ENCODE measurements at regions not wholly inside any gene's neighbourhood (a gene's known extent, or its start where the extent isn't known, plus 50 kb on each side); places are given as distances from the start of the nearest gene placed in this dataset.

DNA sequence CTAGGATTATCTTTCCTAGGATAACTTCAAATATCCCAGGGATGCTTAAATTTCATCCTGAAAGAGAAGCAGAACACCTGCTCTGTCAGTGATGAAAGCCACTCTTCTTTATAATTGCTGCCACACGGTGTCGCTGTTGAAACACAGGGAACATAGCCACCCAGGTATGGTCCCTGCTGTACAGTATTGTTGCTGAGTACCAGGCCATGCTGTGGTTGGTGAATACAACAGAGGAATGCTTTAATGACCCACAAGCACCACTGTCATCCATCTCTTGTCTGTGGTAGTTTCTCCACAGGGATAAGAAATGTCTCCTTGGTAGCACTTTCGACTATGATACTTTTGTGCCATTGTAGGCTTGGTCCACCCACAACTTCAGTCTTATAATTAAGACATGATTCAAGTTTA, 70.6 kb upstream of the STARD3NL start (continued):
- TF ChIP-seq, protein P1, sequence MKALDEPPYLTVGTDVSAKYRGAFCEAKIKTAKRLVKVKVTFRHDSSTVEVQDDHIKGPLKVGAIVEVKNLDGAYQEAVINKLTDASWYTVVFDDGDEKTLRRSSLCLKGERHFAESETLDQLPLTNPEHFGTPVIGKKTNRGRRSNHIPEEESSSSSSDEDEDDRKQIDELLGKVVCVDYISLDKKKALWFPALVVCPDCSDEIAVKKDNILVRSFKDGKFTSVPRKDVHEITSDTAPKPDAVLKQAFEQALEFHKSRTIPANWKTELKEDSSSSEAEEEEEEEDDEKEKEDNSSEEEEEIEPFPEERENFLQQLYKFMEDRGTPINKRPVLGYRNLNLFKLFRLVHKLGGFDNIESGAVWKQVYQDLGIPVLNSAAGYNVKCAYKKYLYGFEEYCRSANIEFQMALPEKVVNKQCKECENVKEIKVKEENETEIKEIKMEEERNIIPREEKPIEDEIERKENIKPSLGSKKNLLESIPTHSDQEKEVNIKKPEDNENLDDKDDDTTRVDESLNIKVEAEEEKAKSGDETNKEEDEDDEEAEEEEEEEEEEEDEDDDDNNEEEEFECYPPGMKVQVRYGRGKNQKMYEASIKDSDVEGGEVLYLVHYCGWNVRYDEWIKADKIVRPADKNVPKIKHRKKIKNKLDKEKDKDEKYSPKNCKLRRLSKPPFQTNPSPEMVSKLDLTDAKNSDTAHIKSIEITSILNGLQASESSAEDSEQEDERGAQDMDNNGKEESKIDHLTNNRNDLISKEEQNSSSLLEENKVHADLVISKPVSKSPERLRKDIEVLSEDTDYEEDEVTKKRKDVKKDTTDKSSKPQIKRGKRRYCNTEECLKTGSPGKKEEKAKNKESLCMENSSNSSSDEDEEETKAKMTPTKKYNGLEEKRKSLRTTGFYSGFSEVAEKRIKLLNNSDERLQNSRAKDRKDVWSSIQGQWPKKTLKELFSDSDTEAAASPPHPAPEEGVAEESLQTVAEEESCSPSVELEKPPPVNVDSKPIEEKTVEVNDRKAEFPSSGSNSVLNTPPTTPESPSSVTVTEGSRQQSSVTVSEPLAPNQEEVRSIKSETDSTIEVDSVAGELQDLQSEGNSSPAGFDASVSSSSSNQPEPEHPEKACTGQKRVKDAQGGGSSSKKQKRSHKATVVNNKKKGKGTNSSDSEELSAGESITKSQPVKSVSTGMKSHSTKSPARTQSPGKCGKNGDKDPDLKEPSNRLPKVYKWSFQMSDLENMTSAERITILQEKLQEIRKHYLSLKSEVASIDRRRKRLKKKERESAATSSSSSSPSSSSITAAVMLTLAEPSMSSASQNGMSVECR (CRISPR knock-in tag; IDR thresholded peaks at IDR 0.05), result no peak
- no peak for TF ChIP-seq ZFX (CRISPR knock-in tag; IDR thresholded peaks at IDR 0.05)
- TF ChIP-seq, protein P2, sequence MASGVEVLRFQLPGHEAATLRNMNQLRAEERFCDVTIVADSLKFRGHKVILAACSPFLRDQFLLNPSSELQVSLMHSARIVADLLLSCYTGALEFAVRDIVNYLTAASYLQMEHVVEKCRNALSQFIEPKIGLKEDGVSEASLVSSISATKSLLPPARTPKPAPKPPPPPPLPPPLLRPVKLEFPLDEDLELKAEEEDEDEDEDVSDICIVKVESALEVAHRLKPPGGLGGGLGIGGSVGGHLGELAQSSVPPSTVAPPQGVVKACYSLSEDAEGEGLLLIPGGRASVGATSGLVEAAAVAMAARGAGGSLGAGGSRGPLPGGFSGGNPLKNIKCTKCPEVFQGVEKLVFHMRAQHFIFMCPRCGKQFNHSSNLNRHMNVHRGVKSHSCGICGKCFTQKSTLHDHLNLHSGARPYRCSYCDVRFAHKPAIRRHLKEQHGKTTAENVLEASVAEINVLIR (CRISPR knock-in tag; IDR thresholded peaks at IDR 0.05), result no peak
- TF ChIP-seq, protein P3, sequence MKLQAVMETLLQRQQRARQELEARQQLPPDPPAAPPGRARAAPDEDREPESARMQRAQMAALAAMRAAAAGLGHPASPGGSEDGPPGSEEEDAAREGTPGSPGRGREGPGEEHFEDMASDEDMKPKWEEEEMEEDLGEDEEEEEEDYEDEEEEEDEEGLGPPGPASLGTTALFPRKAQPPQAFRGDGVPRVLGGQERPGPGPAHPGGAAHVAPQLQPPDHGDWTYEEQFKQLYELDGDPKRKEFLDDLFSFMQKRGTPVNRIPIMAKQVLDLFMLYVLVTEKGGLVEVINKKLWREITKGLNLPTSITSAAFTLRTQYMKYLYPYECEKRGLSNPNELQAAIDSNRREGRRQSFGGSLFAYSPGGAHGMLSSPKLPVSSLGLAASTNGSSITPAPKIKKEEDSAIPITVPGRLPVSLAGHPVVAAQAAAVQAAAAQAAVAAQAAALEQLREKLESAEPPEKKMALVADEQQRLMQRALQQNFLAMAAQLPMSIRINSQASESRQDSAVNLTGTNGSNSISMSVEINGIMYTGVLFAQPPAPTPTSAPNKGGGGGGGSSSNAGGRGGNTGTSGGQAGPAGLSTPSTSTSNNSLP (IDR thresholded peaks at IDR 0.05; ENCODE audit: borderline replicate concordance, low read depth, low read length), result no peak
- TF ChIP-seq, protein P4, sequence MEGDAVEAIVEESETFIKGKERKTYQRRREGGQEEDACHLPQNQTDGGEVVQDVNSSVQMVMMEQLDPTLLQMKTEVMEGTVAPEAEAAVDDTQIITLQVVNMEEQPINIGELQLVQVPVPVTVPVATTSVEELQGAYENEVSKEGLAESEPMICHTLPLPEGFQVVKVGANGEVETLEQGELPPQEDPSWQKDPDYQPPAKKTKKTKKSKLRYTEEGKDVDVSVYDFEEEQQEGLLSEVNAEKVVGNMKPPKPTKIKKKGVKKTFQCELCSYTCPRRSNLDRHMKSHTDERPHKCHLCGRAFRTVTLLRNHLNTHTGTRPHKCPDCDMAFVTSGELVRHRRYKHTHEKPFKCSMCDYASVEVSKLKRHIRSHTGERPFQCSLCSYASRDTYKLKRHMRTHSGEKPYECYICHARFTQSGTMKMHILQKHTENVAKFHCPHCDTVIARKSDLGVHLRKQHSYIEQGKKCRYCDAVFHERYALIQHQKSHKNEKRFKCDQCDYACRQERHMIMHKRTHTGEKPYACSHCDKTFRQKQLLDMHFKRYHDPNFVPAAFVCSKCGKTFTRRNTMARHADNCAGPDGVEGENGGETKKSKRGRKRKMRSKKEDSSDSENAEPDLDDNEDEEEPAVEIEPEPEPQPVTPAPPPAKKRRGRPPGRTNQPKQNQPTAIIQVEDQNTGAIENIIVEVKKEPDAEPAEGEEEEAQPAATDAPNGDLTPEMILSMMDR (IDR thresholded peaks at IDR 0.05 in 2 of 3, conservative IDR thresholded peaks at IDR 0.05 in 1 of 3; ENCODE audit: insufficient read depth in 2 of 3, low read depth in 1 of 3, low read length in 3 of 3), result peak; percentile 71 to 84 (median 81)
- TF ChIP-seq, protein P5, sequence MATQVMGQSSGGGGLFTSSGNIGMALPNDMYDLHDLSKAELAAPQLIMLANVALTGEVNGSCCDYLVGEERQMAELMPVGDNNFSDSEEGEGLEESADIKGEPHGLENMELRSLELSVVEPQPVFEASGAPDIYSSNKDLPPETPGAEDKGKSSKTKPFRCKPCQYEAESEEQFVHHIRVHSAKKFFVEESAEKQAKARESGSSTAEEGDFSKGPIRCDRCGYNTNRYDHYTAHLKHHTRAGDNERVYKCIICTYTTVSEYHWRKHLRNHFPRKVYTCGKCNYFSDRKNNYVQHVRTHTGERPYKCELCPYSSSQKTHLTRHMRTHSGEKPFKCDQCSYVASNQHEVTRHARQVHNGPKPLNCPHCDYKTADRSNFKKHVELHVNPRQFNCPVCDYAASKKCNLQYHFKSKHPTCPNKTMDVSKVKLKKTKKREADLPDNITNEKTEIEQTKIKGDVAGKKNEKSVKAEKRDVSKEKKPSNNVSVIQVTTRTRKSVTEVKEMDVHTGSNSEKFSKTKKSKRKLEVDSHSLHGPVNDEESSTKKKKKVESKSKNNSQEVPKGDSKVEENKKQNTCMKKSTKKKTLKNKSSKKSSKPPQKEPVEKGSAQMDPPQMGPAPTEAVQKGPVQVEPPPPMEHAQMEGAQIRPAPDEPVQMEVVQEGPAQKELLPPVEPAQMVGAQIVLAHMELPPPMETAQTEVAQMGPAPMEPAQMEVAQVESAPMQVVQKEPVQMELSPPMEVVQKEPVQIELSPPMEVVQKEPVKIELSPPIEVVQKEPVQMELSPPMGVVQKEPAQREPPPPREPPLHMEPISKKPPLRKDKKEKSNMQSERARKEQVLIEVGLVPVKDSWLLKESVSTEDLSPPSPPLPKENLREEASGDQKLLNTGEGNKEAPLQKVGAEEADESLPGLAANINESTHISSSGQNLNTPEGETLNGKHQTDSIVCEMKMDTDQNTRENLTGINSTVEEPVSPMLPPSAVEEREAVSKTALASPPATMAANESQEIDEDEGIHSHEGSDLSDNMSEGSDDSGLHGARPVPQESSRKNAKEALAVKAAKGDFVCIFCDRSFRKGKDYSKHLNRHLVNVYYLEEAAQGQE (IDR thresholded peaks at IDR 0.05; ENCODE audit: borderline replicate concordance), result peak; percentile 75
- TF ChIP-seq, protein P5 (CRISPR knock-in tag; IDR thresholded peaks at IDR 0.05; ENCODE audit: low read depth), result no peak
- no peak for TF ChIP-seq JUND (IDR thresholded peaks at IDR 0.05; ENCODE audit: borderline replicate concordance, low read depth, low read length)
- TF ChIP-seq JUND (tag; IDR thresholded peaks at IDR 0.05; ENCODE audit: borderline replicate concordance, low read depth, low read length), result no peak
- no peak for TF ChIP-seq FOS (IDR thresholded peaks at IDR 0.05; ENCODE audit: extremely low read depth, insufficient read length)
